ENCODE measurements at regions not wholly inside any gene's neighbourhood (a gene's known extent, or its start where the extent isn't known, plus 50 kb on each side); places are given as distances from the start of the nearest gene placed in this dataset.

GRCh38 chr7:67947191-67947590, 950.6 kb downstream of the TYW1 start:
- no peak for DNase-seq
- intact Hi-C loops (cut with micrococcal nuclease) = no loop called here
- peaks cover 51% of the 10 kb centered on the region for H3K27me3 ChIP-seq (ENCODE audit: low read depth)
- H3K36me3 ChIP-seq = no peaks in the 10 kb centered on the region
- TF ChIP-seq CTCF (IDR thresholded peaks at IDR 0.05; ENCODE audit: borderline replicate concordance) = no peak
- no peaks in the 10 kb centered on the region for H3K9me3 ChIP-seq (replicated peaks)
- H3K4me3 ChIP-seq = no peak overlapping the region
- H3K4me1 ChIP-seq = no peaks in the 10 kb centered on the region
- no peak overlapping the region for H3K27ac ChIP-seq (replicated peaks)

- H3K4me1 ChIP-seq = no peaks in the 10 kb centered on the region
- TF ChIP-seq CTCF (IDR thresholded peaks at IDR 0.05; ENCODE audit: borderline replicate concordance) = no peak
- no peak overlapping the region for H3K4me3 ChIP-seq
- intact Hi-C loops (cut with micrococcal nuclease) = no loop called here
- H3K27ac ChIP-seq (replicated peaks) = no peak overlapping the region
- peaks cover 54% of the 10 kb centered on the region for H3K27me3 ChIP-seq (ENCODE audit: low read depth)
- no peak for DNase-seq
- no peaks in the 10 kb centered on the region for H3K36me3 ChIP-seq
- no peaks in the 10 kb centered on the region for H3K9me3 ChIP-seq (replicated peaks)
These were observed 951.0 kb downstream of the TYW1 start for GRCh38 chr7:67947646-67948045.

GRCh38 chr7:67950321-67951083, 953.9 kb downstream of the TYW1 start:
- no peaks in the 10 kb centered on the region for H3K4me1 ChIP-seq
- no peaks in the 10 kb centered on the region for H3K9me3 ChIP-seq (replicated peaks)
- intact Hi-C loops (cut with micrococcal nuclease) = no loop called here
- no peak for DNase-seq
- H3K27me3 ChIP-seq (ENCODE audit: low read depth) = peaks cover 73% of the 10 kb centered on the region
- H3K27ac ChIP-seq (replicated peaks) = no peak overlapping the region
- H3K36me3 ChIP-seq = no peaks in the 10 kb centered on the region
- H3K4me3 ChIP-seq = no peak overlapping the region
- no peak for TF ChIP-seq CTCF (IDR thresholded peaks at IDR 0.05; ENCODE audit: borderline replicate concordance)

- TF ChIP-seq CTCF (IDR thresholded peaks at IDR 0.05; ENCODE audit: borderline replicate concordance) = no peak
- H3K27me3 ChIP-seq (ENCODE audit: low read depth) = peaks cover 41% of the 10 kb centered on the region
- intact Hi-C loops (cut with micrococcal nuclease) = no loop called here
- no peak overlapping the region for H3K27ac ChIP-seq (replicated peaks)
- peaks cover 12% of the 10 kb centered on the region for H3K9me3 ChIP-seq (replicated peaks)
- no peaks in the 10 kb centered on the region for H3K4me1 ChIP-seq
- DNase-seq = no peak
- H3K36me3 ChIP-seq = no peaks in the 10 kb centered on the region
- H3K4me3 ChIP-seq = no peak overlapping the region
These were observed 958.4 kb downstream of the TYW1 start for GRCh38 chr7:67955061-67955460.

GRCh38 chr7:67962863-67963262, 966.2 kb downstream of the TYW1 start:
- Histone ChIP-seq H3K4me3 (no peak overlapping the region), H3K9me3 (replicated peaks) (peaks cover 37% of the 10 kb centered on the region), H3K27ac (replicated peaks) (no peak overlapping the region), H3K36me3 (no peaks in the 10 kb centered on the region), H3K27me3 (ENCODE audit: low read depth) (peaks cover 16% of the 10 kb centered on the region), H3K4me1 (no peaks in the 10 kb centered on the region)
- no peak for DNase-seq
- intact Hi-C loops (cut with micrococcal nuclease) = no loop called here
- TF ChIP-seq CTCF (IDR thresholded peaks at IDR 0.05; ENCODE audit: borderline replicate concordance) = no peak
